ENCODE measurements at regions not wholly inside any gene's neighbourhood (a gene's known extent, or its start where the extent isn't known, plus 50 kb on each side); places are given as distances from the start of the nearest gene placed in this dataset.

DNA sequence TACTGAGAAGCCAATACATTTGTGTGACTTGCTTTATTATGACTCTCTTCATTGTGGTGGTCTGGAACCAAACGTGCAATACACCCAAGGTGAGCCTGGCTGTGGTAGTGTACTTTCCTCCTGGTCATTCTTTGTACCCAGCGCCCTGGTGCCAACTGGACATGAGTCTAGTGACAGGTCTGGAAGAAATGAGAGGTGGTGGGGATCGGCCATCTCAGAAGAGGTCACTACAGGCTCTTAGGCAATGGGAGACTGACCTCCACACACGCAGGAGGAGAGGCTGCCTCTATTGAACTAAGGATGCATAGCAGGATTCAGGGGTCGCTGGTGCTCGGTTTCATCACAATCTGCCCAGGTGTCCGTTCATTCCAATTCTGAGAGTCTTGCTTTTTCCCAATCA lies 56.4 kb upstream of the RTL6 start:
- TF ChIP-seq, protein P1, sequence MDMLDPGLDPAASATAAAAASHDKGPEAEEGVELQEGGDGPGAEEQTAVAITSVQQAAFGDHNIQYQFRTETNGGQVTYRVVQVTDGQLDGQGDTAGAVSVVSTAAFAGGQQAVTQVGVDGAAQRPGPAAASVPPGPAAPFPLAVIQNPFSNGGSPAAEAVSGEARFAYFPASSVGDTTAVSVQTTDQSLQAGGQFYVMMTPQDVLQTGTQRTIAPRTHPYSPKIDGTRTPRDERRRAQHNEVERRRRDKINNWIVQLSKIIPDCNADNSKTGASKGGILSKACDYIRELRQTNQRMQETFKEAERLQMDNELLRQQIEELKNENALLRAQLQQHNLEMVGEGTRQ (IDR thresholded peaks at IDR 0.05; ENCODE audit: low read depth, low read length): no peak
- TF ChIP-seq MAFK (IDR thresholded peaks at IDR 0.05; ENCODE audit: low read depth, low read length) (no peak), RFX5 (IDR thresholded peaks at IDR 0.05; ENCODE audit: low read depth, low read length) (no peak), BHLHE40 (IDR thresholded peaks at IDR 0.05; ENCODE audit: low read depth, low read length) (no peak), SMC3 (IDR thresholded peaks at IDR 0.05; ENCODE audit: low read depth, low read length) (no peak), CEBPB (IDR thresholded peaks at IDR 0.05; ENCODE audit: low read depth, low read length) (no peak), POLR2A (IDR thresholded peaks at IDR 0.05; ENCODE audit: low read depth, low read length) (no peak), FOS (IDR thresholded peaks at IDR 0.05; ENCODE audit: low read depth, low read length) (no peak), MXI1 (IDR thresholded peaks at IDR 0.05; ENCODE audit: borderline replicate concordance, low read depth, low read length) (no peak), CHD1 (IDR thresholded peaks at IDR 0.05; ENCODE audit: low read depth, low read length) (no peak), MAZ (IDR thresholded peaks at IDR 0.05; ENCODE audit: borderline replicate concordance, low read depth, low read length) (no peak)
- TF ChIP-seq, protein P2, sequence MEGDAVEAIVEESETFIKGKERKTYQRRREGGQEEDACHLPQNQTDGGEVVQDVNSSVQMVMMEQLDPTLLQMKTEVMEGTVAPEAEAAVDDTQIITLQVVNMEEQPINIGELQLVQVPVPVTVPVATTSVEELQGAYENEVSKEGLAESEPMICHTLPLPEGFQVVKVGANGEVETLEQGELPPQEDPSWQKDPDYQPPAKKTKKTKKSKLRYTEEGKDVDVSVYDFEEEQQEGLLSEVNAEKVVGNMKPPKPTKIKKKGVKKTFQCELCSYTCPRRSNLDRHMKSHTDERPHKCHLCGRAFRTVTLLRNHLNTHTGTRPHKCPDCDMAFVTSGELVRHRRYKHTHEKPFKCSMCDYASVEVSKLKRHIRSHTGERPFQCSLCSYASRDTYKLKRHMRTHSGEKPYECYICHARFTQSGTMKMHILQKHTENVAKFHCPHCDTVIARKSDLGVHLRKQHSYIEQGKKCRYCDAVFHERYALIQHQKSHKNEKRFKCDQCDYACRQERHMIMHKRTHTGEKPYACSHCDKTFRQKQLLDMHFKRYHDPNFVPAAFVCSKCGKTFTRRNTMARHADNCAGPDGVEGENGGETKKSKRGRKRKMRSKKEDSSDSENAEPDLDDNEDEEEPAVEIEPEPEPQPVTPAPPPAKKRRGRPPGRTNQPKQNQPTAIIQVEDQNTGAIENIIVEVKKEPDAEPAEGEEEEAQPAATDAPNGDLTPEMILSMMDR (conservative IDR thresholded peaks at IDR 0.05; ENCODE audit: low read depth, low read length): no peak
- TF ChIP-seq, protein P3, sequence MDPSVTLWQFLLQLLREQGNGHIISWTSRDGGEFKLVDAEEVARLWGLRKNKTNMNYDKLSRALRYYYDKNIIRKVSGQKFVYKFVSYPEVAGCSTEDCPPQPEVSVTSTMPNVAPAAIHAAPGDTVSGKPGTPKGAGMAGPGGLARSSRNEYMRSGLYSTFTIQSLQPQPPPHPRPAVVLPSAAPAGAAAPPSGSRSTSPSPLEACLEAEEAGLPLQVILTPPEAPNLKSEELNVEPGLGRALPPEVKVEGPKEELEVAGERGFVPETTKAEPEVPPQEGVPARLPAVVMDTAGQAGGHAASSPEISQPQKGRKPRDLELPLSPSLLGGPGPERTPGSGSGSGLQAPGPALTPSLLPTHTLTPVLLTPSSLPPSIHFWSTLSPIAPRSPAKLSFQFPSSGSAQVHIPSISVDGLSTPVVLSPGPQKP (IDR thresholded peaks at IDR 0.05; ENCODE audit: borderline replicate concordance, low read depth, low read length): no peak
- Histone ChIP-seq H2BK5ac (ENCODE audit: low read depth, low read length, poor library complexity, severe bottlenecking) (no peak overlapping the region), H3K4me3 (ENCODE audit: insufficient read depth, low read depth, low read length) (no peak overlapping the region), H3K36me3 (ENCODE audit: control insufficient read depth, insufficient read depth, low read length) (no peaks in the 10 kb centered on the region), H4K20me1 (ENCODE audit: insufficient read depth, low read length) (peaks cover 3% of the 10 kb centered on the region; the same call in 1 of the 2 replicates), H2BK120ac (ENCODE audit: low read depth, low read length) (no peak overlapping the region), H4K91ac (ENCODE audit: insufficient read depth, low read depth, low read length) (no peak overlapping the region), H3K23ac (ENCODE audit: low read depth, low read length) (no peak overlapping the region), H3K4ac (ENCODE audit: low read depth, low read length) (peak overlapping the region; percentile 36; the same call in 1 of the 2 replicates), H3K79me1 (ENCODE audit: low read depth in 1 of 2, low read length in 2 of 2) (no peaks in the 10 kb centered on the region), H3K27ac (ENCODE audit: insufficient read depth, low read length) (no peak overlapping the region), H2AK9ac (replicated peaks; ENCODE audit: low read depth, low read length, poor library complexity) (no peak overlapping the region), H2AK5ac (ENCODE audit: low read depth, low read length) (peak overlapping the region; percentile 32), H3K27me3 (ENCODE audit: control insufficient read depth, insufficient read depth, low read length) (no peaks in the 10 kb centered on the region), H2AFZ (replicated peaks; ENCODE audit: low read length, poor library complexity) (no peak overlapping the region), H3K9ac (ENCODE audit: low read depth, low read length) (no peak overlapping the region), H2BK15ac (ENCODE audit: low read depth, low read length) (no peak overlapping the region), H3K14ac (replicated peaks; ENCODE audit: low read depth, low read length) (no peak overlapping the region), H4K5ac (ENCODE audit: low read depth, low read length) (no peak overlapping the region), H3K18ac (ENCODE audit: low read depth, low read length) (no peak overlapping the region), H3K56ac (ENCODE audit: extremely low read depth, insufficient read depth, low read length) (no peak overlapping the region), H4K8ac (ENCODE audit: low read depth in 2 of 2, low read length in 2 of 2) (no peak overlapping the region), H2BK20ac (ENCODE audit: low read depth, low read length) (peak overlapping the region; percentile 20; the same call in 1 of the 2 replicates), H3K9me1 (ENCODE audit: insufficient read depth, low read length) (peaks cover 4% of the 10 kb centered on the region; the same call in 1 of the 2 replicates), H3K4me1 (ENCODE audit: control insufficient read depth, insufficient read depth, low read length) (peaks cover 7% of the 10 kb centered on the region), H3K4me2 (ENCODE audit: low read depth, low read length) (no peak overlapping the region), H3K9me3 (ENCODE audit: control insufficient read depth, insufficient read depth, low read length) (no peaks in the 10 kb centered on the region)
- POLR2A ChIA-PET (ENCODE audit: unreplicated experiment): no interaction called here
- WGBS, 2 experiments (ENCODE audit: extremely low coverage in 2 of 2, insufficient read length in 1 of 2): no CpG with 5 or more reads among the region's 7 CpGs
- dilution Hi-C loops (cut with HindIII; ENCODE audit: low sequenced_read_pairs, unreplicated experiment): no loop called here
- DNase-seq: no peak
- ATAC-seq (ENCODE audit: low read depth): no peak
- in situ Hi-C loops (cut with MboI; ENCODE audit: low sequenced_read_pairs): no loop called here
- no TSS peak for BruUV-seq (replicated peaks)
- CTCF ChIA-PET: no interaction called here
- intact Hi-C loops (cut with micrococcal nuclease): loop anchor here (5.0 to 10.0 kb wide), 3 partner anchors 60 to 178 kb away; partner anchors contain the start of gene RTL6
